Smooth muscle cell (in vitro differentiated cells): ENCODE measurements at regions not wholly inside any gene's neighbourhood (a gene's known extent, or its start where the extent isn't known, plus 50 kb on each side); places are given as distances from the start of the nearest gene placed in this dataset.

Source experiments
- DNase-seq: peaks from one replicate; lab custom pipeline; 2025; ENCODE audit not compliant: unreplicated experiment; lab: John Stamatoyannopoulos, UW
- H2AFZ ChIP-seq: fragments of 200-600 bp; sonication (generic); 2 replicates; pipeline ENCODE4 v1.6.0; 2016; ENCODE audit warnings: antibody characterized with exemption, low read depth, mild to moderate bottlenecking
- H3F3A ChIP-seq: fragments of 200-600 bp; sonication (generic); 2 replicates; pipeline ENCODE4 v1.6.0; 2017; ENCODE audit warnings: antibody characterized with exemption, low read depth
- H3K27ac ChIP-seq: fragments of 200-600 bp; sonication (generic); 2 replicates; pipeline ENCODE4 v1.5.1; 2016; ENCODE audit warnings: low read depth, mild to moderate bottlenecking
- H3K27me3 ChIP-seq: fragments of 200-600 bp; sonication (generic); 2 replicates; pipeline ENCODE4 v1.6.1; 2016; ENCODE audit warnings: low read depth, mild to moderate bottlenecking
- H3K36me3 ChIP-seq: fragments of 200-600 bp; sonication (generic); 2 replicates; pipeline ENCODE4 v1.5.1; 2016; ENCODE audit warnings: low read depth
- H3K4me1 ChIP-seq: fragments of 200-600 bp; sonication (generic); 2 replicates; pipeline ENCODE4 v1.5.1; 2016; ENCODE audit warnings: low read depth
- H3K4me2 ChIP-seq: fragments of 200-600 bp; sonication (generic); 2 replicates; pipeline ENCODE4 v1.6.0; 2016; ENCODE audit warnings: mild to moderate bottlenecking
- H3K4me3 ChIP-seq: fragments of 200-600 bp; sonication (generic); 2 replicates; pipeline ENCODE4 v1.5.1; 2016; ENCODE audit warnings: mild to moderate bottlenecking
- H3K79me2 ChIP-seq: fragments of 200-600 bp; sonication (generic); 2 replicates; pipeline ENCODE4 v1.6.0; 2016; ENCODE audit warnings: low read depth, mild to moderate bottlenecking
- H3K9ac ChIP-seq: fragments of 200-600 bp; sonication (generic); 2 replicates; pipeline ENCODE4 v1.6.0; 2016; ENCODE audit warnings: low read depth
- H3K9me3 ChIP-seq: fragments of 200-600 bp; sonication (generic); replicated peaks from 2 replicates; pipeline ENCODE4 v1.5.1; 2016; ENCODE audit warnings: low read depth
- H4K20me1 ChIP-seq: fragments of 200-600 bp; sonication (generic); 2 replicates; pipeline ENCODE4 v1.6.0; 2016; ENCODE audit warnings: low read depth
- WGBS: methylation state at CpG from one replicate; pipeline ENCODE4 v1.1.7; 2016; ENCODE audit warnings: low lambda C conversion rate; 5-methylcytosine and 5-hydroxymethylcytosine counted together
- TF ChIP-seq, protein P1 (sequence below): fragments of 200-600 bp; sonication (generic); IDR thresholded peaks from 2 replicates; pipeline ENCODE4 v1.5.1; 2017; ENCODE audit warnings: borderline replicate concordance, mild to moderate bottlenecking, antibody characterized with exemption; ENCODE audit not compliant: insufficient read depth, poor library complexity, severe bottlenecking

DNA sequence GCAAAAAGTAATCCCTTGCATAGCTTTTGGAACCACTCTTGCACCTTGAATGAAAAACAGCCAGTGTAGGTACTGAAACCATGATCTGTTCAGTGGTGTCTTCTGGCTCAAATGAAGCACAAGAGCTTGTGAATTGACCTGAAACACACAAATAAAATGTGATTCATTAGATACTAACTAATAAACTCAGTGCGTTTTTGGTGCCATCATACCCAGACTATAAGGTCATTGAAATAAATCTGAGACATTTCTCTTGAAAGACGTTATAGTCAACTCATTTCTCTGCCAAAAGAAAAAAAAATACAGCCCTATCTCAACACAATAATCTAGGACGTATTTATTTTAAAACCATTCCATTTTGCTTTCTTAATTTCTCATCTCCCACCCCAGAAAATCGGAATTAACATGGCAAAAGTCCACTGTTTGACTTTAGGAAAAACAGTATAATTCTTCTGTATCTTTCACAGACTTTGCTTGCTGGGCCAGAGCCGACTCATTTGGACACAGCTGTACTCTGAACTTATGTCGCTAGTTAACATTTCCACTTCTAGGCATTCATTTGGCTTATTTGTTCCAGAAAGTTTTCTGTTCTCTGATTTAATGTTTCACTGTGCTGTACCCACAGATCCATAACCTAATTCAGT lies 284.9 kb upstream of the TBL1XR1 start:
- no peak overlapping the region for H3K4me3 ChIP-seq
- no peak for DNase-seq
- 83% methylated on average over 6 of the region's 6 CpGs for WGBS

DNA sequence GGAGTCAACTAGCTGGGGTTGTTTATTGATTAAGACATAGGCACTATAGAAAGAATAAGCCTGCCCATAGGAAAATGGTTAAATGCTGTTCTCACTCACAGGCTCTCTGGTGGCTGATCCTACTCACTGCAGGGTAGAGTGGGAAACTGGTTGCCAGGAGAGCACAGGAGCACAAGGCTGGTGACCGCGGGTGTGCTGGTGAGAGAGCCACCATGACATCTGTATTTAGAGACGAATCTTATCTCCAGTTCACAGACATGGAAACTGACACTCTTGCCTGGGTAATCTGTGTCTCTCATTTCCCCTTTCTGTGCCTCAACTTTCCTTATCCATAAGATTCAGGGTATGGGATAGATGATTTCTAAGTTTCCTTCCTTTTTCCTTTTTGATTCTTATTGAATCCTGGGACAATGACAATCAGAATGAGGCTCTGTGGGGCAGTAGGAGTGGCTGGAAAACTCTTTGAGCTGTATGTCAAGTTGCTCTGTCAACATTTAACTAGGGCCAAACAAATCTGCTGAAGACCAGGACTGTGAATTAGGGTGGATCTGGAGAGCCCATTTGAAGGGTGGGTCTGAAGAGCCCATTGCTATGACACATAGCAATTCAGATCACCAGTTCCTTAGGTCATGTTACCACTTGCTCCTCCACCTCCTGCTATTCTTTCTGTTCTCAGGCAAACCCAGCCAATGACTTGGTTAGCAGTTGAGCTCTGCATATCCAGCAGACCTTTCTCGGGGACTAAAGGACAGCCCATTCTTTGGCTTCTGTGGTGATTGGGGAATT lies 286.1 kb upstream of the TBL1XR1 start:
- Histone ChIP-seq H3K36me3 (no peaks in the 10 kb centered on the region), H3K27me3 (no peaks in the 10 kb centered on the region), H3K4me3 (no peak overlapping the region), H3K27ac (peak overlapping the region; percentile 56), H3K79me2 (no peaks in the 10 kb centered on the region), H4K20me1 (no peaks in the 10 kb centered on the region), H3K4me1 (peaks cover 5% of the 10 kb centered on the region), H3K9me3 (no peaks in the 10 kb centered on the region), H3K4me2 (no peak overlapping the region), H2AFZ (no peak overlapping the region), H3F3A (no peaks in the 10 kb centered on the region), H3K9ac (no peak overlapping the region)
- WGBS = 54% methylated on average over 4 of the region's 4 CpGs
- TF ChIP-seq, protein P1, sequence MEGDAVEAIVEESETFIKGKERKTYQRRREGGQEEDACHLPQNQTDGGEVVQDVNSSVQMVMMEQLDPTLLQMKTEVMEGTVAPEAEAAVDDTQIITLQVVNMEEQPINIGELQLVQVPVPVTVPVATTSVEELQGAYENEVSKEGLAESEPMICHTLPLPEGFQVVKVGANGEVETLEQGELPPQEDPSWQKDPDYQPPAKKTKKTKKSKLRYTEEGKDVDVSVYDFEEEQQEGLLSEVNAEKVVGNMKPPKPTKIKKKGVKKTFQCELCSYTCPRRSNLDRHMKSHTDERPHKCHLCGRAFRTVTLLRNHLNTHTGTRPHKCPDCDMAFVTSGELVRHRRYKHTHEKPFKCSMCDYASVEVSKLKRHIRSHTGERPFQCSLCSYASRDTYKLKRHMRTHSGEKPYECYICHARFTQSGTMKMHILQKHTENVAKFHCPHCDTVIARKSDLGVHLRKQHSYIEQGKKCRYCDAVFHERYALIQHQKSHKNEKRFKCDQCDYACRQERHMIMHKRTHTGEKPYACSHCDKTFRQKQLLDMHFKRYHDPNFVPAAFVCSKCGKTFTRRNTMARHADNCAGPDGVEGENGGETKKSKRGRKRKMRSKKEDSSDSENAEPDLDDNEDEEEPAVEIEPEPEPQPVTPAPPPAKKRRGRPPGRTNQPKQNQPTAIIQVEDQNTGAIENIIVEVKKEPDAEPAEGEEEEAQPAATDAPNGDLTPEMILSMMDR = peak; percentile 25
- no peak for DNase-seq

More for the DNA sequence above, 284.9 kb upstream of the TBL1XR1 start:
- no peak overlapping the region for H3K9ac ChIP-seq
- no peaks in the 10 kb centered on the region for H3F3A ChIP-seq
- H3K27ac ChIP-seq = no peak overlapping the region
- peaks cover 8% of the 10 kb centered on the region for H3K4me1 ChIP-seq
- no peak overlapping the region for H3K4me2 ChIP-seq
- H2AFZ ChIP-seq = no peak overlapping the region
- TF ChIP-seq, protein P1 = no peak
- no peaks in the 10 kb centered on the region for H4K20me1 ChIP-seq
- no peaks in the 10 kb centered on the region for H3K9me3 ChIP-seq
- no peaks in the 10 kb centered on the region for H3K36me3 ChIP-seq
- H3K79me2 ChIP-seq = no peaks in the 10 kb centered on the region
- no peaks in the 10 kb centered on the region for H3K27me3 ChIP-seq

DNA sequence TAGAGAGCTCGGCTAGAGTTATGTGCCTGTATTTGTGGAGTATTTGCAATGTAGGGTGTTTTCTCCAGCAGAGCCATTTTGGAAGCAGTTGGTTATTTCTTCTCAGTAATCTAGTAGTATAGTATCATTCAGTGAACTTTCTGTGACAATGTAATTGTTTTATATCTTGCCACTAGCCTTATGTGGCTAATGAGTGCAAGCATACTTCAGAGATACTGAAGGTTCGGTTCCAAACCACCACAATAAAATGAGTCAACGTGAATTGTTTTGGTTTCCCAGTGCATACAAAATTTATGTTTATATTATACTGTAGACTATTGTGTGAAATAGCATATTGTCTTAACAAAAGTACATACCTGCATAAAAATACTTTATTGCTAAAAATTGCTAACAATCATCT lies 286.9 kb upstream of the TBL1XR1 start:
- no peak overlapping the region for H3K4me3 ChIP-seq
- 92% methylated on average over 3 of the region's 3 CpGs for WGBS
- no peaks in the 10 kb centered on the region for H4K20me1 ChIP-seq
- no peaks in the 10 kb centered on the region for H3K79me2 ChIP-seq
- H3K4me1 ChIP-seq = peaks cover 5% of the 10 kb centered on the region
- no peak overlapping the region for H3K4me2 ChIP-seq
- TF ChIP-seq, protein P1 = no peak
- H2AFZ ChIP-seq = no peak overlapping the region
- DNase-seq = no peak
- no peaks in the 10 kb centered on the region for H3K9me3 ChIP-seq
- no peaks in the 10 kb centered on the region for H3K36me3 ChIP-seq
- H3K27me3 ChIP-seq = no peaks in the 10 kb centered on the region
- H3F3A ChIP-seq = no peaks in the 10 kb centered on the region
- no peak overlapping the region for H3K9ac ChIP-seq
- peak overlapping the region; percentile 56 for H3K27ac ChIP-seq

DNA sequence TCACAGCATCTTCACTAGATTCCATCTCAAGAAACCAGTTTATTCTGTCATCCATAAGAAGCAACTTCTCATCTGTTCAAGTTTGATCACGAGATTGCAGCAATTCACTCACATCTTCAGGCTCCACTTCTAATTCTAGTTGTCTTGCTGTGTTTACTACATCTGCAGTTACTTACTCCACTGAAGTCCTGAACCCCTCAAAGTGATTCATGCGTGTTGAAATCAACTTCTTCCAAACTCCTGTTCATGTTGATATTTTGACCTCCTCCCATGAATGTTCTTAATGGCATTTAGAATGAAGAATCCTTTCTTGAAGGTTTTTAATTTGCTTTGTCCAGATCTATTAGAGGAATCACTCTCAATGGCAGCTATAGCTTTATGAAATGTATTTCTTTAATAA lies 287.6 kb upstream of the TBL1XR1 start:
- no peak for DNase-seq
- no peak overlapping the region for H3K27ac ChIP-seq
- H3K9ac ChIP-seq = no peak overlapping the region
- no peaks in the 10 kb centered on the region for H3K36me3 ChIP-seq
- H3F3A ChIP-seq = no peaks in the 10 kb centered on the region
- no peaks in the 10 kb centered on the region for H4K20me1 ChIP-seq
- WGBS = 95% methylated on average over 2 of the region's 2 CpGs
- TF ChIP-seq, protein P1 = no peak
- no peaks in the 10 kb centered on the region for H3K79me2 ChIP-seq
- peaks cover 5% of the 10 kb centered on the region for H3K4me1 ChIP-seq
- H3K9me3 ChIP-seq = no peaks in the 10 kb centered on the region
- no peak overlapping the region for H3K4me3 ChIP-seq
- H3K27me3 ChIP-seq = no peaks in the 10 kb centered on the region
- H2AFZ ChIP-seq = no peak overlapping the region
- no peak overlapping the region for H3K4me2 ChIP-seq
